ENCODE measurements at regions not wholly inside any gene's neighbourhood (a gene's known extent, or its start where the extent isn't known, plus 50 kb on each side); places are given as distances from the start of the nearest gene placed in this dataset.

DNA sequence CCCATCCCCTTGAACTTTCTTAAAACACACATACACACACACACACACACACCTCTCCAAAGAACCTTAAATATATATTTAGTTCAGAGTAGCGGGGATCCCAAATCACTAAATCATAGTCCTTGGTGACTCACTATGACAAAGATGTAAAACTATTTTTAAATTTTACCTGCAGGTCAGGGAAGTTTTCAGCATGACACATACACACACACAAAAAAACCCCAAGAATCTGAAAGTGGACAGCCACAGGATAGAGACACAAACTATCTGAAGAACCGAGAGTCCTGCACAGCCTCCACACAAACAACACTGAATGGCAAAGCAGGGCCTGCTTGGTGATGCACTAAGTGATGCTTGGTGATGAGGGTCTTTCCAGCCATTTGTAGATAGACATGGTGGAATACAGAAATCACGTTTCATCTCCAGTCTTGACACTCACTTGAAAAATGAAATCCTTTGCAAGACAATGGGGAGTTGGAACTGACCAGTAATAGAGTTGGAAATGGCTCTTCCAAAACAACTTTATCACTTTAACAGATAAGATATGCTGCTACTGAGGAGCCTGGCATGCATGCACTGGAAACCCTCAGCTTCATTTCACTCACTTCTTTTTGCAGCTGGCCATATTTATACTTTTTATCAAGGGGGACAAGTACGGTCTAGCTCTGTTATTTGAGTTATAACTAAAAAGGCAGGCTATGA is 307.3 kb downstream of the RAPGEF2 start:
- no peak for DNase-seq
- intact Hi-C loops (cut with DNase I) = no loop called here
- no peak for TF ChIP-seq POLR2A (IDR thresholded peaks at IDR 0.05)
- Histone ChIP-seq H3K36me3 (no peaks in the 10 kb centered on the region), H3K27me3 (no peaks in the 10 kb centered on the region), H3K9me3 (no peaks in the 10 kb centered on the region), H3K4me3 (replicated peaks in 1 of 3) (no peak overlapping the region), H3K27ac (no peak overlapping the region), H3K4me1 (no peaks in the 10 kb centered on the region)
- 84 to 89% methylated on average over 4 of the region's 4 CpGs for WGBS, 2 donors

DNA sequence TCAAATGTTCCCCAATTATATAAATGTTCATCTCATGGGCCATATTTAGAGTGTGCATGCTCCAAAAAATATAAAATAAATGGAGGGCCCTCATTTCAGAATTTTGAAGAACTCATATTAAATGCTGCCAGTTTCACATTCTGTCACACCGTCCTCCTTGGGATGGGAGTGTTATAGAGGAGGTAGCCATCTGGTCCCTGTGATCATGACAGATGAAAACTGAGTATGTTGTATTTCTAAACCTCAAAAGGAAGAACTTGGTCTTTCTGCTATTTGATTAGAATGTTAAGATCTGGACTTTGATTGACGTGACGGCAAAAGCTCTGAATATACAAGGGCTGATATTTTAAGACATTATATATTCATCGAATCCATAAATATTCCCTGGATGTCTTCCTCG is 308.0 kb downstream of the RAPGEF2 start:
- H3K4me3 ChIP-seq (replicated peaks in 1 of 3) = no peak overlapping the region
- H3K27me3 ChIP-seq = no peaks in the 10 kb centered on the region
- no peak overlapping the region for H3K27ac ChIP-seq
- TF ChIP-seq POLR2A (IDR thresholded peaks at IDR 0.05) = no peak
- TF ChIP-seq, protein P1, sequence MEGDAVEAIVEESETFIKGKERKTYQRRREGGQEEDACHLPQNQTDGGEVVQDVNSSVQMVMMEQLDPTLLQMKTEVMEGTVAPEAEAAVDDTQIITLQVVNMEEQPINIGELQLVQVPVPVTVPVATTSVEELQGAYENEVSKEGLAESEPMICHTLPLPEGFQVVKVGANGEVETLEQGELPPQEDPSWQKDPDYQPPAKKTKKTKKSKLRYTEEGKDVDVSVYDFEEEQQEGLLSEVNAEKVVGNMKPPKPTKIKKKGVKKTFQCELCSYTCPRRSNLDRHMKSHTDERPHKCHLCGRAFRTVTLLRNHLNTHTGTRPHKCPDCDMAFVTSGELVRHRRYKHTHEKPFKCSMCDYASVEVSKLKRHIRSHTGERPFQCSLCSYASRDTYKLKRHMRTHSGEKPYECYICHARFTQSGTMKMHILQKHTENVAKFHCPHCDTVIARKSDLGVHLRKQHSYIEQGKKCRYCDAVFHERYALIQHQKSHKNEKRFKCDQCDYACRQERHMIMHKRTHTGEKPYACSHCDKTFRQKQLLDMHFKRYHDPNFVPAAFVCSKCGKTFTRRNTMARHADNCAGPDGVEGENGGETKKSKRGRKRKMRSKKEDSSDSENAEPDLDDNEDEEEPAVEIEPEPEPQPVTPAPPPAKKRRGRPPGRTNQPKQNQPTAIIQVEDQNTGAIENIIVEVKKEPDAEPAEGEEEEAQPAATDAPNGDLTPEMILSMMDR (IDR thresholded peaks at IDR 0.05) = no peak
- DNase-seq = no peak
- H3K9me3 ChIP-seq = no peaks in the 10 kb centered on the region
- no peaks in the 10 kb centered on the region for H3K36me3 ChIP-seq
- H3K4me1 ChIP-seq = no peaks in the 10 kb centered on the region
- intact Hi-C loops (cut with DNase I) = no loop called here
- WGBS, 2 donors = 82 to 94% methylated on average over 5 of the region's 5 CpGs

- no peaks in the 10 kb centered on the region for H3K9me3 ChIP-seq
- H3K4me3 ChIP-seq (replicated peaks in 1 of 3) = no peak overlapping the region
- DNase-seq = no peak
- TF ChIP-seq, protein P1 (IDR thresholded peaks at IDR 0.05) = no peak
- TF ChIP-seq POLR2A (IDR thresholded peaks at IDR 0.05) = no peak
- H3K4me1 ChIP-seq = no peaks in the 10 kb centered on the region
- 72 to 89% methylated on average over 6 of the region's 6 CpGs for WGBS, 2 donors
- no peaks in the 10 kb centered on the region for H3K36me3 ChIP-seq
- H3K27me3 ChIP-seq = no peaks in the 10 kb centered on the region
- intact Hi-C loops (cut with DNase I) = no loop called here
- H3K27ac ChIP-seq = no peak overlapping the region
Observed at GRCh38 chr4:159413306-159413943, 310.5 kb downstream of the RAPGEF2 start.

GRCh38 chr4:159414305-159414704 is 311.4 kb downstream of the RAPGEF2 start:
- Histone ChIP-seq H3K27ac (no peak overlapping the region), H3K9me3 (no peaks in the 10 kb centered on the region), H3K4me3 (replicated peaks in 1 of 3) (no peak overlapping the region), H3K36me3 (no peaks in the 10 kb centered on the region), H3K4me1 (no peaks in the 10 kb centered on the region), H3K27me3 (no peaks in the 10 kb centered on the region)
- WGBS, 2 donors = 81 to 88% methylated on average over 4 of the region's 4 CpGs
- intact Hi-C loops (cut with DNase I) = no loop called here
- DNase-seq = no peak
- no peak for TF ChIP-seq POLR2A (IDR thresholded peaks at IDR 0.05)
- TF ChIP-seq, protein P1 (IDR thresholded peaks at IDR 0.05) = no peak

DNA sequence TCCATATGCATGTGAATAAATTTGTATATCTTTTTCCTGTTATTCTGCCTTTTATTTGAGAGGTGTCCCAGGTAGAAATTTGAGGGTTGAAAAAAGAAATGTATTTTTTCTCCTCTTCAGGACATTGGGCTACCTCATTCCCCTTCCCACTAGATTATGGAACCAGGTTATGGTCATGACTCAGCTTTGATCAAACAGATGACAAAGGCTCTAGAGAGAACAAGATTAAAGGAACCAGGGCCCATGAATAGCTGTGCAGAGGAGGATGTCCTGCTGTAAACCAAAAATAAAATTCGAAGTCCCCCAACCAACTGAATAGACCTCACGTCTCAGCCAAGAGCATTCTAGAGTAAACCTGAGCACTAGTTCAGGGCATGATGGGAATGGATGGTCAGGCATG is 313.2 kb downstream of the RAPGEF2 start:
- H3K27ac ChIP-seq = no peak overlapping the region
- H3K4me3 ChIP-seq (replicated peaks in 1 of 3) = no peak overlapping the region
- H3K27me3 ChIP-seq = no peaks in the 10 kb centered on the region
- TF ChIP-seq, protein P1 (IDR thresholded peaks at IDR 0.05) = no peak
- no peak for TF ChIP-seq POLR2A (IDR thresholded peaks at IDR 0.05)
- H3K4me1 ChIP-seq = no peaks in the 10 kb centered on the region
- WGBS, 2 donors = 84 to 91% methylated on average over 2 of the region's 2 CpGs
- no peaks in the 10 kb centered on the region for H3K36me3 ChIP-seq
- H3K9me3 ChIP-seq = no peaks in the 10 kb centered on the region
- intact Hi-C loops (cut with DNase I) = no loop called here
- no peak for DNase-seq
